ENCODE measurements at regions not wholly inside any gene's neighbourhood (a gene's known extent, or its start where the extent isn't known, plus 50 kb on each side); places are given as distances from the start of the nearest gene placed in this dataset.

GRCh38 chr22:19576460-19577421, 52.5 kb upstream of the CLDN5 start (continued):
- TF ChIP-seq, protein P1, sequence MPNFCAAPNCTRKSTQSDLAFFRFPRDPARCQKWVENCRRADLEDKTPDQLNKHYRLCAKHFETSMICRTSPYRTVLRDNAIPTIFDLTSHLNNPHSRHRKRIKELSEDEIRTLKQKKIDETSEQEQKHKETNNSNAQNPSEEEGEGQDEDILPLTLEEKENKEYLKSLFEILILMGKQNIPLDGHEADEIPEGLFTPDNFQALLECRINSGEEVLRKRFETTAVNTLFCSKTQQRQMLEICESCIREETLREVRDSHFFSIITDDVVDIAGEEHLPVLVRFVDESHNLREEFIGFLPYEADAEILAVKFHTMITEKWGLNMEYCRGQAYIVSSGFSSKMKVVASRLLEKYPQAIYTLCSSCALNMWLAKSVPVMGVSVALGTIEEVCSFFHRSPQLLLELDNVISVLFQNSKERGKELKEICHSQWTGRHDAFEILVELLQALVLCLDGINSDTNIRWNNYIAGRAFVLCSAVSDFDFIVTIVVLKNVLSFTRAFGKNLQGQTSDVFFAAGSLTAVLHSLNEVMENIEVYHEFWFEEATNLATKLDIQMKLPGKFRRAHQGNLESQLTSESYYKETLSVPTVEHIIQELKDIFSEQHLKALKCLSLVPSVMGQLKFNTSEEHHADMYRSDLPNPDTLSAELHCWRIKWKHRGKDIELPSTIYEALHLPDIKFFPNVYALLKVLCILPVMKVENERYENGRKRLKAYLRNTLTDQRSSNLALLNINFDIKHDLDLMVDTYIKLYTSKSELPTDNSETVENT (CRISPR knock-in tag; IDR thresholded peaks at IDR 0.05) = no peak
- TF ChIP-seq SRSF7 (optimal IDR thresholded peaks at IDR 0.05; ENCODE audit: low read depth, low read length) (no peak), E2F6 (IDR thresholded peaks at IDR 0.05; ENCODE audit: borderline replicate concordance in 1 of 2, extremely low read depth in 1 of 2, insufficient read depth in 1 of 2, insufficient read length in 1 of 2, low read depth in 1 of 2, low read length in 1 of 2, poor library complexity in 1 of 2, severe bottlenecking in 1 of 2) (no peak), BCLAF1 (IDR thresholded peaks at IDR 0.05; ENCODE audit: borderline replicate concordance in 1 of 2, control insufficient read depth in 1 of 2, low read depth in 2 of 2, low read length in 1 of 2) (no peak), KAT2B (IDR thresholded peaks at IDR 0.05; ENCODE audit: low read depth, low read length) (no peak), TEAD2 (tag; IDR thresholded peaks at IDR 0.05) (no peak), GABPA (tag; conservative IDR thresholded peaks at IDR 0.05; ENCODE audit: low read depth) (no peak), MAFK (IDR thresholded peaks at IDR 0.05; ENCODE audit: low read length) (no peak; the same call in 1 of the 2 replicates), GTF2F1 (IDR thresholded peaks at IDR 0.05; ENCODE audit: low read depth, low read length) (no peak), NELFE (IDR thresholded peaks at IDR 0.05; ENCODE audit: insufficient read depth, insufficient read length) (no peak), NCOA6 (IDR thresholded peaks at IDR 0.05) (no peak), TRIM24 (IDR thresholded peaks at IDR 0.05) (no peak)
- TF ChIP-seq, protein P2, sequence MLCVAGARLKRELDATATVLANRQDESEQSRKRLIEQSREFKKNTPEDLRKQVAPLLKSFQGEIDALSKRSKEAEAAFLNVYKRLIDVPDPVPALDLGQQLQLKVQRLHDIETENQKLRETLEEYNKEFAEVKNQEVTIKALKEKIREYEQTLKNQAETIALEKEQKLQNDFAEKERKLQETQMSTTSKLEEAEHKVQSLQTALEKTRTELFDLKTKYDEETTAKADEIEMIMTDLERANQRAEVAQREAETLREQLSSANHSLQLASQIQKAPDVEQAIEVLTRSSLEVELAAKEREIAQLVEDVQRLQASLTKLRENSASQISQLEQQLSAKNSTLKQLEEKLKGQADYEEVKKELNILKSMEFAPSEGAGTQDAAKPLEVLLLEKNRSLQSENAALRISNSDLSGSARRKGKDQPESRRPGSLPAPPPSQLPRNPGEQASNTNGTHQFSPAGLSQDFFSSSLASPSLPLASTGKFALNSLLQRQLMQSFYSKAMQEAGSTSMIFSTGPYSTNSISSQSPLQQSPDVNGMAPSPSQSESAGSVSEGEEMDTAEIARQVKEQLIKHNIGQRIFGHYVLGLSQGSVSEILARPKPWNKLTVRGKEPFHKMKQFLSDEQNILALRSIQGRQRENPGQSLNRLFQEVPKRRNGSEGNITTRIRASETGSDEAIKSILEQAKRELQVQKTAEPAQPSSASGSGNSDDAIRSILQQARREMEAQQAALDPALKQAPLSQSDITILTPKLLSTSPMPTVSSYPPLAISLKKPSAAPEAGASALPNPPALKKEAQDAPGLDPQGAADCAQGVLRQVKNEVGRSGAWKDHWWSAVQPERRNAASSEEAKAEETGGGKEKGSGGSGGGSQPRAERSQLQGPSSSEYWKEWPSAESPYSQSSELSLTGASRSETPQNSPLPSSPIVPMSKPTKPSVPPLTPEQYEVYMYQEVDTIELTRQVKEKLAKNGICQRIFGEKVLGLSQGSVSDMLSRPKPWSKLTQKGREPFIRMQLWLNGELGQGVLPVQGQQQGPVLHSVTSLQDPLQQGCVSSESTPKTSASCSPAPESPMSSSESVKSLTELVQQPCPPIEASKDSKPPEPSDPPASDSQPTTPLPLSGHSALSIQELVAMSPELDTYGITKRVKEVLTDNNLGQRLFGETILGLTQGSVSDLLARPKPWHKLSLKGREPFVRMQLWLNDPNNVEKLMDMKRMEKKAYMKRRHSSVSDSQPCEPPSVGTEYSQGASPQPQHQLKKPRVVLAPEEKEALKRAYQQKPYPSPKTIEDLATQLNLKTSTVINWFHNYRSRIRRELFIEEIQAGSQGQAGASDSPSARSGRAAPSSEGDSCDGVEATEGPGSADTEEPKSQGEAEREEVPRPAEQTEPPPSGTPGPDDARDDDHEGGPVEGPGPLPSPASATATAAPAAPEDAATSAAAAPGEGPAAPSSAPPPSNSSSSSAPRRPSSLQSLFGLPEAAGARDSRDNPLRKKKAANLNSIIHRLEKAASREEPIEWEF (CRISPR knock-in tag; IDR thresholded peaks at IDR 0.05) = no peak
